ENCODE measurements at regions not wholly inside any gene's neighbourhood (a gene's known extent, or its start where the extent isn't known, plus 50 kb on each side); places are given as distances from the start of the nearest gene placed in this dataset.

GRCh38 chr1:227401562-227402342 is 83.5 kb upstream of the CDC42BPA start:
- TF ChIP-seq CTCF (IDR thresholded peaks at IDR 0.05), result no peak
- TF ChIP-seq RCOR1 (IDR thresholded peaks at IDR 0.05; ENCODE audit: low read length), result no peak
- TF ChIP-seq REST (IDR thresholded peaks at IDR 0.05; ENCODE audit: low read depth, low read length), result no peak
- no peak for TF ChIP-seq EP300 (IDR thresholded peaks at IDR 0.05; ENCODE audit: borderline replicate concordance in 1 of 2, low read depth in 1 of 2, low read length in 1 of 2)
- TF ChIP-seq PBX3 (IDR thresholded peaks at IDR 0.05), result no peak
- TF ChIP-seq POLR2AphosphoS5 (IDR thresholded peaks at IDR 0.05; ENCODE audit: low read depth, low read length), result no peak
- TF ChIP-seq SIN3A (IDR thresholded peaks at IDR 0.05; ENCODE audit: borderline replicate concordance, low read depth, low read length), result no peak
- no peak for TF ChIP-seq MXI1 (IDR thresholded peaks at IDR 0.05; ENCODE audit: low read depth, low read length)
- no peak for TF ChIP-seq TAF1 (IDR thresholded peaks at IDR 0.05; ENCODE audit: borderline replicate concordance, low read depth, low read length)
- TF ChIP-seq RAD21 (IDR thresholded peaks at IDR 0.05; ENCODE audit: low read length), result no peak
- no peak for TF ChIP-seq ZBTB33 (IDR thresholded peaks at IDR 0.05; ENCODE audit: borderline replicate concordance, low read depth)
- TF ChIP-seq JUND (IDR thresholded peaks at IDR 0.05), result no peak
- no peak for TF ChIP-seq EZH2phosphoT487 (IDR thresholded peaks at IDR 0.05; ENCODE audit: borderline replicate concordance, low read depth)
